ELF-1 (cell line): ENCODE measurements at regions not wholly inside any gene's neighbourhood (a gene's known extent, or its start where the extent isn't known, plus 50 kb on each side); places are given as distances from the start of the nearest gene placed in this dataset.
A peak's percentile ranks its signal among the peaks of the same experiment; 100 is the strongest.
"Not testable (repeated sequence)": the region's sequence is repeated elsewhere in the genome, so short reads cannot be mapped to it uniquely, and the experiment has no call there.

ENCODE experiments used
- DNase-seq: peaks from one replicate; pipeline ENCODE4 v3.0.0-alpha.2; 2016; ENCODE audit warnings: low read depth, low spot score

DNA sequence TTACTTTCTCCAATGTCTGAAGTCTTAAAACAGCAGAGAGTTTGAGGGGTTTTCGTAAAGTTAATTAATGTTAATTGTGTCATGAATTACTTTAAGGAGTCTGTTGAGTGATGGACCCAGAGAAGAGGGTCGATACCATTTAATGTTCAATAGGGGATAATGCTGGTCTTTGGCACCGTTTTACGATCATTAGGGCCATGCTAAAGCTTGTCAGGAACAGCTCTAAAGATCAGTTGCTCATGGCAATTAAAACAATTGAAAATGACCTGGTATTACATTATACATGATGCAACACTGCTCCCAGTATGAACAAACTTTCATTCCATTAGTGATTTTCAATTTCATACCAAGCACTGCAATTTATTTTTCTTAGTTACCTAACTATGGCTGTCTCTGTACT, 296.9 kb downstream of the ETV1 start:
- DNase-seq: no peak

DNA sequence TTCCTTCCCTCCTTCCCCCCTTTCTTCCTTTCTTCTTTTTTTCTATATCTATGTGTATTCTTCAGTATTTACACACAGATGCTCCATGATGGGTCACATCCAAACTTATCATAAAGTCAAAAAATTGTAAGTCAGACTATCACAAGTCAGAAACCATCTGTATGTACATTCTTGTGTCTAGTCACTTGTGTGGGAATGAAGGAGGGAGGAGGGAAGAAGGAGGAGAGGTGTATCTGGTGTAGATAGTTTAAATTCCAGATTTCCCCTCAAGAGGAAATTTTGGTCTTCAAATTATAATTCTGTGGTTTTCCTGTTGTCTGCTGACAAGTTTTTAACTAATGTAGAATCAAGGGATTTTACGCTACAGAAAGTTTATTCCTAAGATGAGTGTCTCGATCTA, 287.2 kb downstream of the ETV1 start:
- DNase-seq: no peak

DNA sequence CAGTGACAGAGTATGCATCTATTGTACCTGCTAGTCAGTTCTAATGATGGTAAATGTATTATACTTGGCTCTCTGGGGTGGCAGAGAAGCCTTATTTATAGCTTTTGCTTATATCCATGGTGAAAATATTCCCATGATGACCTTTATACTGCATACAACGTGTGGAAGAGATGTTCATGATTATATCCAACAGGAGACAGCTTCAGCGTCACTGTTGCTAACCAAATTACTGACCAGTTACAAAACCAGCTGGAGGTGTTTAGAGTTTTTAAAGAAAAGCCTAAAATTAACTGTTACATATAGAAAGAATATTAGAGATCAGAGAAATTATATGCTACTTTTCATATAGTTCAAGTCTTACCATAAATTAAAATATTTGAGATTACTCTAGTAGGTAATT, 280.8 kb downstream of the ETV1 start:
- no peak for DNase-seq

DNA sequence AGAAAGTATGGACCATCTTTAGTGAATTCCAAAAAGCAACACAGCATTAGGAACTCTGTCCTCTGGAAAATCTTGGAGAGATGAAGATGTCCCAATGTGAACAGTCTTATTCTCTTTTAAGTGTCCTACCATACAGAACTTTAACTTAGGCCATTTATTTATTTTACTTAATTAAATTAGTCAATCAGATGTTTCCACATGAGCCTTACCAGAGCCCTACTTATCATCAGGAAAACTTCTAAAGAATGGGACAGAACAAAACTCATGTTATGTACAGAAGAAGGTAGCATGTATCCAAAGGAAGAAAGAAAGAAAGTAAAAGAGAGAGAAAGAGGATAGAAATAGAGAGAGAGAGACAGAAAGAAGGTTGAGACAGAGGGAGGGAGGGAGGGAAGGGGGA, 276.4 kb downstream of the ETV1 start:
- no peak for DNase-seq

DNA sequence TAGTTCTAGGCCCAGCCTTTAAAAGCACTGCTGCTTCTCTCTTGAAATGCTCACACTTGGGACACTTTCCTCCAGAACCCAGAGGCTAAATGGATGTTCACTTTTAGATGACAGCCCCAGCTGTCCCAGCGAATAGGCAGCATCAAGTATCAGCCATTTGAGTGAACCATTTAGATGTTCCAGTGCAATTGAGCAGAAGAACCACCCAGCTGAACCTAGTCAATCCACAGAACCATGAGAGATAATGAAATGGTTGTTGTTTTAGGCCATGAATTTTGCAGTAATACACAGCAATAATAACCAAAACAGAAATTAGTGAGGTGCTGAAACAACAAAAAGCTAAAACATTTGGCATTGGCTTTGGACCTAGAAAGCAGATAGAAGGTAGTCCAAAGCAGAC, 273.9 kb downstream of the ETV1 start:
- no peak for DNase-seq

DNA sequence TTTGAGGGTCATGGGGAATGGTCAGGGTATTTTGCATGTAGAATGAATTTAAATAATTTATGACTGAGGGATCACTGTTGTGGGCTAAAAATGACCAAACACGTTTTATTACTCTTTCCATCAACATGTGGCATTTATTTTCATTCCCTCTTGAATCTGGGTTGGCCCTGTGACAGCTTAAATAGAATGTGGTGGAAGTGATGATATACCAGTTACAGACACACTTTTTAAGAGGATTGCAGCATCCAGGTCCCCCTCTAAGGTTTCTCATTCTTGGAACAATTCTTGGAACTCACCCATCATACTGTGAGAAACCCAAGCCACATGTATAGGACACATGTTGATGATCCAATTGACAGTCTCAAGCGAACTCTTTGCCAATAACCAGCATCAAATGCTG, 272.4 kb downstream of the ETV1 start:
- DNase-seq: no peak

DNA sequence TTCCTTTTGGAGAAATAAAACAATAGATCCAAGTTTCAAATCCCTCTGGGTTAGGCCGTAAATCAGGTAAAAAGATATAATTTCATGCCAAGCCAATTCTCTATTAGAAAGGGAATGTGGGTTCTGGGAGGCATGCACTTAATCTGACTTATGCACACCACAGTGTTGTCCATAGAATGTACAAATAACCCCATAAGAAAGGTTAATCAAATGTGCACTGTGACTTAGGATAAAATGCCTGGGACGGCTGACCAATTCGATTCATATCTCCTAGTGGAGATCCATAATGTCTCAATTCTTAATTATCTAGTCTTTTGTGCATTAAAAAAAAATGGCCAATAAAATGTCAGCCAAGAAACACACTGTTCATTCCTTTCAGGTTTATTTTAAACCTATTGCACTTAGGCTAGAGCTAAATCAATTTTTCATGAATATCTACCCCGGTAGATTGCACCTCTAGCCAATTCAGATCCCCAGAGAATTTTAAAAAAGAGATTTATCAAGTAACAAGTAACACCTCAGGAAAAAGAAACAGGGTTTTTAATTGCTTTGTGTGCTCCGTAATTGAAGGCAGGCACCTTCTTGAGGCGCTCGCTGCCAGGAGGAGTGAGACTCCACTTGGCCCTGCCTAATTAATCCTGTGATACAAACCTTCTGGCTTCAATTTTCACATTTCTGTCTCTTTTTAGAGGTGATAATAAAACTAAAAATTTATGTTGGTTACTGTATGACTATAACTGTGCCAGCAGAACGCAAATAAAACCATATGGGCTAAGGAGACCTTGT, 265.1 kb downstream of the ETV1 start:
- no peak for DNase-seq

DNA sequence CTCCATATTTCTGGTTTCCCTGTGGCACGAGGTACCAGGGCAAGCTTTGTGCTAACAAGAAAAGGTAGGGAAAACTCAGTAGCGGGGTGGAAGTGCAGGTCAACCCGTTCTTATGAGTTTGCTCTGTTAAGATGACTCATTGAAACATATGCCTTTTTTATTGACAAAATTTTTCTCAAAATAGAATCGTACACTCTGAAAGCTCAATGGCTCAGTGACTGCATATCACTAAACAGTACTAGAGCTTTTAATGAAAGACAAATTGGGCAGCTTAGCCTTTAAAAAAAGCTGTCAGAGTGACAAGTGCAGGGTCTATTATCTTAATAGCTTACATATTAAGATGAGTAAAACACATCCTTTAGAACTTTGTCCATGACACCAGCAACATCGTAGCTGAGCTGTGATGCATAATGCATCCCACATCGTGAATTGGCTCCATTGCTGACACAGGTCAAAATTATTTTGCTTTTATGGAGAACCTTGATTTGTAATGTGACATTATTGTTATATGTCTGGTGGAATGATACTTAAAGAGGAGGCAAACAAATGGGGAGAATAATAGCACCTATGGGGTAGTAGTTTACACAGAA, 264.4 kb downstream of the ETV1 start:
- DNase-seq: no peak

DNA sequence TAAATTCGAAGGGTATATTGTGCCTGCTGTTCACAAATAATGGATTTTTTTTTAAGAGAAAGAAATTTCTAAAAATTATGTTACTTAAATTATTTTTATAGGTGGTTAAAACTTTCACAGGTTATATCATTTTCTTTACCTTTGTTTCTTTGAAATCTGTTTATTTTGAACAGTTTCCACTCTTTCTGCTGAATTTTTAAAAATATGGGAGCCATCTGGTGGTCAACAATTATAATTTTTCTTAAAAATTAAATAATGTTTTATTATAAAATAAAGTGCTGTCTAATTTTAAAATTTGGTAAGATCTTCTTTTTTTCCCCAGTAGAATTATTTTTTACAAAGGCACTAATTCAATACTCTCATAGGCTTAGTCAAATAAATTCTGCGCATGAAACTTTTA, 263.9 kb downstream of the ETV1 start:
- no peak for DNase-seq

DNA sequence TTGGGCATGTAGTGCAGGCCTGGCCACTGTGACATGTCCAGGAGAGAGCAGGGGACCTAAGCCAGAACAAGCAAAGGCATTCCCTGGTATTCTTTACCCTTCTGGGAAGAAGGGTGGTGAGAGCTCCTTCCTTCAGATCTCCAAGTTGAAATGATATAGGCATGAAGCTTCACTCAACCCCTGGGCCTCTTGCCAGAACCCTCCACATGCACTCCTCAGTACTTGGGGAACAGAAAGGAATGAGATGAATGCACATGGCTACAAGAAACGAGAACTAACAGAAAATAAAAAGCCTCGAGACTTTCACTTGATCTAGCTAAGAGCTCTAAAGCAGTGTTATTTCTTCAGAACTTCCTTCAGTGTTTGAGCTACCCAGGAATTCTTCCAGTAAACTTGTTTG, 262.2 kb downstream of the ETV1 start:
- no peak for DNase-seq

DNA sequence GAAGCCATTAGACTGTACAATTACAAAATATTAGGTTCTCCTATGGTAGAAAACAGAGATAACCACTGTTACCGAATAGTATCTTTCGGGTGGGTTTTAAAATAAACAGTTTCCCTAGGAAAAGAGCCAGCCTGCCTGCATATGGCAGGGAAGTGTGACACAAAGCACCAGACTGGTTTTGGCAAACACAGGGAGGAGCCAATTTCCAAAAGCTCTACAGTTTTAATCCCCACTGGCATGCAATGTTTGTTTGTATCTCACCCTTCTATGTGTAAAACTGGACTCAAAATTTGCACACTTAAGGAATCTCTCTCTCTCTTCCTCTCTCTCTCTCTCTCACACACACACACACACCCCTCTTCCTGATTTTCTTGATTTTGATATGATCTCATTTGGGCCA, 261.7 kb downstream of the ETV1 start:
- DNase-seq: no peak

DNA sequence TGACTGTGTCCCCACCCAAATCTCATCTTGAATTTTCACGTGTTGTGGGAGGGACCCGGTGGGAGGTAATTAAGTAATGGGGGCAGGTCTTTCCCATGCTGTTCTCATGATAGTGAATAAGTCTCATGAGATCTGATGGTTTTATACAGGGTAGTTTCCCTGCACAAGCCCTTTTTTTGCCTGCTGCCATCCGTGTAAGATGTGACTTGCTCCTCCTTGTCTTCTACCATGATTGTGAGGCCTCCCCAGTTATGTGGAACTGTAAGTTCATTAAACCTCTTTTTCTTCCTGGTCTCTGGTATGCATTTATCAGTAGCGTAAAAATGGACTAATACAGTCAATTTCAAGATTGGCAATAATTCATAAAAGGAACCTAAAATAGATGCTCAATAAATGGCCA, 261.0 kb downstream of the ETV1 start:
- DNase-seq: not testable (repeated sequence)

DNA sequence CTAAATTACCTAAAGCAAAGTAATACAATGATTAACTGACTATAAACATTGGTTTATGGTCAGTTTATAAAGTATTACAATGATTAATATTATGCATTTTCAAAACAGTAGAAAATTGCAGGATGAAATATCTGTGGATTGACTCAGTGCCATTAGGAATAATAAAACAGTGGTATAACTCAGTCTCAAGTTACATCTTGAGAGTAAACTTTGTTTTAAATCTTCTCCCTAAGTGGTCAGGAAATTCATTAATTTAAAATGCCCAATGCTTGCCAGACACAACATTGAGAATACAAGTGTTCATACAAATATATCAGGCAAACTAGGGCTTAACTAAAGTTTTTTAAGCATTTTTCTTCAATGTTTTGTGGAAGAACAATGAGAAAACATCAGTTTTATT, 257.8 kb downstream of the ETV1 start:
- no peak for DNase-seq

DNA sequence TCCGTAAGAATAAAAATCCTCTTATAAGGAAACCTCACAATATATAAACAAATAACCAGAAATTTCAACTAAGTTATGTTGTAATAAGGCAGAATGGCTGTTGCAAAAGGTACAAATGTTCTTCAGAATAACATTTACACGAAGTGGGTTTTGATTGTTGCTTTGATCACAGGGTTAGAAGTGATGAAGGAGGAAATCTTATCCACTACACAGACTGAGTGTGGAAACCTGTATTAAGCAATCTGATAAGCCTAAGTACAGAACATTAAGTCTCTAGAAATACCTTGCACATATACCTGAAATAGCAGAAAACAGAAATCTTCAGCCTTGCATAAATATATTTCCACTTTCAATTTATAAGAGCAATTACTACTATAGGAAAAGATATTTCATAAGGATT, 251.9 kb downstream of the ETV1 start:
- DNase-seq: no peak

DNA sequence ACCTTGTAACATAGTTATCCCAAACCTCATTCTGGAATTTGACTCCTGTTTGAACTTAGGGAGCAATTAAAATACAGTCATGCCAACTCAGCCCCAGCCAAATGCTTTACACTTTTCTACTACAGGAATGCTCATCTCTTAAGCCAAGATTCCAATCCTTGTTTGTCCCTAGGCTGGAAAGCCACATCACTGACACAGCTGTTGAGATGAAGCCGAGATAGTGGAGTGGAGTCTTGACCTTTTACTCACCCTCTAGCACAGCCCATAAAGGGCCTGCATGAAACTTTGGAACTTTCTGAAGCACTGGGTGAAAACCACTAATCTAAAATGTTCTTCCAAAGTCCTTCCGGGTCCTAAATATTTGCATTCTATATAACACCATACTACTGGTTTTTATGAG, 247.3 kb downstream of the ETV1 start:
- DNase-seq: peak; percentile 60

DNA sequence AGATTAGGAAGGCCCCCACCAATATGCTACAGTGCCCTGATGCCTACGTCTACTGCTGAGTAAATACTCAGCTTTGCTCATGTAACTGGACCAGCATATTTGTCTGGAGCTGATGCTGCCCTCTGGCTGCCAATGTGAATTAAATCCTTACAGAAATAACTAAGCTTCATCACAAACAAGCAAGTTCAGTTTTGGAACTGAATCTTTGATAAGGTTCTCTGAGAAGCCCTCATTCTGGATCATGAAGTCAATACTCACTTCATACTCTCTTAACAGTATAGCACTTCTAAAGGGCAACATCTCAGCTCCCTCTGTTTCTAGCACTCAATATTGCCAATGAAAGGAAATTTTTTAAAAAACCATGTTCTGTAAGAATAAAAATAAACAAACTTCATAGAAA, 246.7 kb downstream of the ETV1 start:
- no peak for DNase-seq

DNA sequence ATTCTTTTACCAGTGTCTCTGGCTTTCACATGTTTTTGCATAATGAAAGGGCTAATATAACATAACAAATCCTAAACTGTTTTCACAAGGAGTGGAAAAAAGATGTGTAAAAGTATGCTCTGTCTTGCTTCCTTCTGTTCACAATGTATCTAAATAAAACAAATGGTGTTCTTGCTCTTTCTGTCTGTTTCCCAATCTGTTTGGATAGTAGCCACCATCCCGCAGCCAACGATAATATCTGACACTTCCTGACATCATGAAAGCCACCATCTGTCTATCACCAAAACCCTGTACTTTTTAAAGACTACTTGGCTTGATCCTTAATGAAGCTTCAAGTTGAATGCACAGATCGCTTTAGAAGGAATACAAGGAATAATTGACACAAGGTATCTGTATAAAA, 246.2 kb downstream of the ETV1 start:
- DNase-seq: no peak

DNA sequence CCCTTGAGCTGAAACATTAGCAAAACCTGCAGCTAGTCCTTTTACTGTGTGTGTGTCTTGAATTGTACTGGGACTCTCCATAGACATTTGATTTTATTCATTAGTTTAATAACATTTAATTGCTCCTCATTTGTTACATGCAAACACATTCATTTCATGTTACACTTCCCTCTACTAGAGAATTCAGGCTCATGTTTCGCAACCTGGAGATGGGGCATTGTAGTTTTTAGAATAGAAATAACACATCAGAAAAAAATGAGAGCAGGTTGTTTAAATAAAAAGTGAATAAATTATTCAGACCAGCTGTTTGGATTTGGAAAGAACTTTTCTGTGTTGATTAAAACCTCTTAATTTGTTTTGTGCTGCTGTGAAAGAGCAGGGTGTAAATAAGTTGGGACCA, 243.9 kb downstream of the ETV1 start:
- DNase-seq: no peak

DNA sequence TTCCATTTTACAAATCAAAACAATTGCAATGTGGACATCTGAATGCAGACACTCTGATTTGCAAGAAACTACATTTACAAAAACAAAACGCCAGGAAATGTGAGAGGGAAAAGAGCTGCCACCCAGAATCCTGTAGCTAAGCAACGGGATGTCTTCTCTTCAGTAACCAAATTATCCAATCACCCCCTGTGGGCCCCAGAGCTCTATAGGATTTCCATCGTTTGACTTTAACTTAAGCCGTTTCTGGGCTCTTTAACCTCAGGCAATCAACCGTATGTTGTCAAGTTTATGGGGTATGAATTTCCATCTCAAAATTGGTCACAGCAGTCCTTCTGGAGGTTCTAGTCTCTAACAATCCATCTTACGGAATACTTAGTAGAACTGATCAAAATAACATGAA, 240.5 kb downstream of the ETV1 start:
- DNase-seq: no peak

DNA sequence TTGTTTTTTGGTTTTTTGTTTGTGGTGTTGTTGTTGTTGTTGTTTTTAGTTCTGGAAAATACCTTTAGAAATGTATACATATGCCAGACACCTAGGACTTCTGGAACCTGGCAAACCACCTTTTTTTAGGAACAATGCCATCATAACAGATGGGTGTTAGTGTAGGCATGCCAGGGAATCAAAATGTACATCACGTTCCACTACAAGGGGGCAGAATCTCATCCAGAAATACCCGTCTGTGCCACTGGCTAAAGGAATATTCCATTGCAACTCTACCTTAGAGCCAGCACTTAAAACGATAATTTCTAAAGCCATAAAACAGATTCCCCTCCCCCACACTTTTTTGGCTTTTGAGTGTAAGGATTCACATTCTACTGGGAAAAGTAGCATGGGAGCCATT, 239.8 kb downstream of the ETV1 start:
- no peak for DNase-seq

DNA sequence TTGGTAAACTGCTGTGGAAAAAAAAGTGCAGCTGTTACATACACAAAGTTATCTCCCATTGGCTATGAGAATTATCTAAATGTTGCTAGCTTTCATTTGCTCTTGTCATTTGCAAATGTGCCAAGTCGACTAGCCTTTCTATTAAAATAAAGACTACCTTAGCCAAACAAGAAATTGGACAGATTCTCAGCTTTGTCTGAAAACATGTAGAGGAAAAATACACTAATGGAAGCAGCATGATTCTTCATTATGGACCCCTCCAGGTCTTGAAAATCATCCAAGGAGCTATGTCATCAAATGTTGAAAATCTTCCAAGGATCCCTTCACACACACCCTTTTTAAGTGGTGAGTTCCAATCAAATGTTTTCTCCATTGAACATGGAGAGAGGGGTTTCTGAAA, 237.7 kb downstream of the ETV1 start:
- no peak for DNase-seq

DNA sequence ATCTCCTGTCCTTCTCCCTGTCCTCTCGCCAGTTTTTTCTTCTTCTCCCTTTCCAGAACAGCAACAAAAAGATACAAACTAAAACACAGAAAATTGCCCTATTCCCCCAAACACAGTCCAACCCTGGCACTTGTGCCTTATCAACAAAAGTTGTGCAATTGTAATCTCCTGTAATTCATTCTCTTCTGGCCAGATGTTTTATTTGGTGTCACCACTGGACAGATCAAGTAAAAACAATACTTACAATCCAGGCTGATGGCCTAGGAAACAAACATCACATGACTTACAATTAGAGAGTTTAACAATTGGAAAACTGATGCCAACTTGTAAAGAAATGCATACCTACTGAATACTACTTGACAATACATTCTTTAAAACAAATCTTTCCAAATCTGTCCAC, 231.6 kb downstream of the ETV1 start:
- no peak for DNase-seq

DNA sequence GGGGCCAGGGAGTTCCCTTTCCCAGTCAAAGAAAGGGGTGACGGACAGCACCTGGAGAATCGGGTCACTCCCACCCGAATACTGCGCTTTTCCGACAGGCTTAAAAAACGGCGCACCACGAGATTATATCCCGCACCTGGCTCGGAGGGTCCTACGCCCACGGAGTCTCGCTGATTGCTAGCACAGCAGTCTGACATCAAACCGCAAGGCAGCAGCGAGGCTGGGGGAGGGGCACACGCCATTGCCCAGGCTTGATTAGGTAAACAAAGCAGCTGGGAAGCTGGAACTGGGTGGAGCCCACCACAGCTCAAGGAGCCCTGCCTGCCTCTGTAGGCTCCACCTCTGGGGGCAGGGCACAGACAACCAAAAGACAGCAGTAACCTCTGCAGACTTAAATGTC, 223.6 kb downstream of the ETV1 start:
- DNase-seq: peak; percentile 6

DNA sequence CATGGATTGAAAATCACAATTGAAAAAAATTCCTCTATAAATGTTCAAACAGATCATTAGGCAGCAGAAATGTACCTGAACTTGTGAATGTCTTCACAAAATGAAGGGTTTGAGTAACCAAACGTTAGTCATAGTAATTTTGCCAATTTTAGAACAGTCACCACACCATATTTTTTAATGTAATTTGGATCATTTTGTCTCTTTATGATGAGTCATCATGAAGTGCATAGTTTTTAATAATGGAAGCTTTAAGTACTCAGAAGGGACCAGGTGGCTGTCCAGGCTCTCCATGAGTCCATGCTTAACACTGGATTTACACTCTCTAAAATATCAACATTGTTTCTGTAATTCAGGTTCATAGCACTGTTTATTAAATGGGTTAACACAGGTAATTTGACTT, 219.2 kb downstream of the ETV1 start:
- no peak for DNase-seq
